ENCODE measurements at regions not wholly inside any gene's neighbourhood (a gene's known extent, or its start where the extent isn't known, plus 50 kb on each side); places are given as distances from the start of the nearest gene placed in this dataset.

GRCh38 chr10:4029866-4030265 lies 244.9 kb upstream of the KLF6 start:
- DNase-seq = no peak

- DNase-seq = no peak
These were observed 244.0 kb upstream of the KLF6 start for GRCh38 chr10:4028854-4029583.

- DNase-seq = no peak
These were observed 243.0 kb upstream of the KLF6 start for GRCh38 chr10:4028027-4028471.

GRCh38 chr10:4025339-4025738 lies 240.3 kb upstream of the KLF6 start:
- DNase-seq = no peak

- no peak for DNase-seq
These were observed 239.7 kb upstream of the KLF6 start for GRCh38 chr10:4024516-4025245.

- no peak for DNase-seq
These were observed 239.0 kb upstream of the KLF6 start for GRCh38 chr10:4024027-4024426.

- no peak for DNase-seq
These were observed 237.5 kb upstream of the KLF6 start for GRCh38 chr10:4022473-4022872.

- no peak for DNase-seq
These were observed 235.6 kb upstream of the KLF6 start for GRCh38 chr10:4020631-4021030.

GRCh38 chr10:4018054-4018511 lies 233.1 kb upstream of the KLF6 start:
- DNase-seq = no peak

- DNase-seq = no peak
These were observed 232.3 kb upstream of the KLF6 start for GRCh38 chr10:4017336-4017735.

- DNase-seq = no peak
These were observed 231.3 kb upstream of the KLF6 start for GRCh38 chr10:4016214-4016740.

GRCh38 chr10:4013651-4014121 lies 228.7 kb upstream of the KLF6 start:
- no peak for DNase-seq

GRCh38 chr10:4012848-4013247 lies 227.8 kb upstream of the KLF6 start:
- no peak for DNase-seq

- DNase-seq = no peak
These were observed 226.3 kb upstream of the KLF6 start for GRCh38 chr10:4011136-4011812.

GRCh38 chr10:4008676-4009382 lies 223.8 kb upstream of the KLF6 start:
- DNase-seq = no peak

- DNase-seq = no peak
These were observed 222.8 kb upstream of the KLF6 start for GRCh38 chr10:4007771-4008170.

GRCh38 chr10:4006858-4007257 lies 221.8 kb upstream of the KLF6 start:
- no peak for DNase-seq

GRCh38 chr10:4006051-4006450 lies 221.0 kb upstream of the KLF6 start:
- no peak for DNase-seq

GRCh38 chr10:4004990-4005389 lies 220.0 kb upstream of the KLF6 start:
- no peak for DNase-seq

GRCh38 chr10:4004144-4004543 lies 219.1 kb upstream of the KLF6 start:
- no peak for DNase-seq

GRCh38 chr10:4003348-4003973 lies 218.5 kb upstream of the KLF6 start:
- no peak for DNase-seq

GRCh38 chr10:4001811-4002210 lies 216.8 kb upstream of the KLF6 start:
- no peak for DNase-seq

All from DMS79 treated with DMSO at 0.1 percent for 48 hours (cell line).